ENCODE measurements at regions not wholly inside any gene's neighbourhood (a gene's known extent, or its start where the extent isn't known, plus 50 kb on each side); places are given as distances from the start of the nearest gene placed in this dataset.

GRCh38 chr4:116925900-116926457 is 159.4 kb downstream of the TRAM1L1 start:
- peak overlapping the region; percentile 31 for H3K4me3 ChIP-seq (ENCODE audit: low read depth, low read length)
- POLR2A ChIA-PET: no interaction called here
- CTCF ChIA-PET: no interaction called here

DNA sequence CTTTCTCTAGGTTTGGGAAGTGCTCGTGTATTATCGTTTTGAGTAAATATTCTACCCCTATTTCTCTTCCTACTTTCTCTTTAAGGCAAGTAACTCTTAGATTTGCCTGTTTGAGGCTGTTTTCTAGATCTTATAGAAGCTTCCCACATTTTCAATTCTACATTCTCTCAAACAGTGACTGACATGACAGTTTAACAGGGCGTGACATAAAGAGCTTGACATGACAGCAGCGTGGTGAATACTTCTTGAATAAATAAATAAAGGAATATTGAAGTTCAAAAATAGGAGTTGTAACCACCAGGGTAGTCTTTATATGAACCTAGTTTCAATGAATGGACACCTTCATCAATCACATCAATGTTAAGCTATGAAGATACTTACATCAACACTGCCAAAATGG is 162.0 kb downstream of the TRAM1L1 start:
- Histone ChIP-seq H3K9me3 (ENCODE audit: control insufficient read depth, insufficient read depth, low read depth, low read length) (no peaks in the 10 kb centered on the region), H3K4me3 (ENCODE audit: low read depth, low read length) (no peak overlapping the region), H3K4me1 (ENCODE audit: control insufficient read depth, insufficient read depth, low read length) (no peaks in the 10 kb centered on the region), H3K27ac (ENCODE audit: extremely low read depth, low read depth, low read length) (no peak overlapping the region), H3K36me3 (ENCODE audit: control insufficient read depth in 2 of 2, insufficient read depth in 1 of 2, low read length in 2 of 2) (no peaks in the 10 kb centered on the region)
- ChIA-PET CTCF (no interaction called here), POLR2A (no interaction called here)
- TF ChIP-seq ZNF629 (tag by site-specific recombination; IDR thresholded peaks at IDR 0.05) (no peak), ZNF514 (tag by site-specific recombination; IDR thresholded peaks at IDR 0.05) (no peak), ZNF350 (tag by site-specific recombination; IDR thresholded peaks at IDR 0.05) (no peak)
- TF ChIP-seq, protein P1, sequence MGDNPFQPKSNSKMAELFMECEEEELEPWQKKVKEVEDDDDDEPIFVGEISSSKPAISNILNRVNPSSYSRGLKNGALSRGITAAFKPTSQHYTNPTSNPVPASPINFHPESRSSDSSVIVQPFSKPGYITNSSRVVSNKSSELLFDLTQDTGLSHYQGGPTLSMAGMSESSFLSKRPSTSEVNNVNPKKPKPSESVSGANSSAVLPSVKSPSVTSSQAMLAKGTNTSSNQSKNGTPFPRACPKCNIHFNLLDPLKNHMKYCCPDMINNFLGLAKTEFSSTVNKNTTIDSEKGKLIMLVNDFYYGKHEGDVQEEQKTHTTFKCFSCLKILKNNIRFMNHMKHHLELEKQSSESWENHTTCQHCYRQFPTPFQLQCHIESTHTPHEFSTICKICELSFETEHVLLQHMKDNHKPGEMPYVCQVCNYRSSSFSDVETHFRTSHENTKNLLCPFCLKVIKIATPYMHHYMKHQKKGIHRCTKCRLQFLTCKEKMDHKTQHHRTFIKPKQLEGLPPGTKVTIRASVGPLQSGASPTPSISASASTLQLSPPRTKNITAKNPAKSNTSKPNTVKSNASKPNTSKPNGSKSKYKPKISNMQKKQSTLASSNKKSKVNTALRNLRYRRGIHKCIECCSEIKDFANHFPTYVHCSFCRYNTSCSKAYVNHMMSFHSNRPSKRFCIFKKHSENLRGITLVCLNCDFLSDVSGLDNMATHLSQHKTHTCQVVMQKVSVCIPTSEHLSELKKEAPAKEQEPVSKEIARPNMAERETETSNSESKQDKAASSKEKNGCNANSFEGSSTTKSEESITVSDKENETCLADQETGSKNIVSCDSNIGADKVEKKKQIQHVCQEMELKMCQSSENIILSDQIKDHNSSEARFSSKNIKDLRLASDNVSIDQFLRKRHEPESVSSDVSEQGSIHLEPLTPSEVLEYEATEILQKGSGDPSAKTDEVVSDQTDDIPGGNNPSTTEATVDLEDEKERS (tag by site-specific recombination; IDR thresholded peaks at IDR 0.05): no peak
- TF ChIP-seq, protein P2, sequence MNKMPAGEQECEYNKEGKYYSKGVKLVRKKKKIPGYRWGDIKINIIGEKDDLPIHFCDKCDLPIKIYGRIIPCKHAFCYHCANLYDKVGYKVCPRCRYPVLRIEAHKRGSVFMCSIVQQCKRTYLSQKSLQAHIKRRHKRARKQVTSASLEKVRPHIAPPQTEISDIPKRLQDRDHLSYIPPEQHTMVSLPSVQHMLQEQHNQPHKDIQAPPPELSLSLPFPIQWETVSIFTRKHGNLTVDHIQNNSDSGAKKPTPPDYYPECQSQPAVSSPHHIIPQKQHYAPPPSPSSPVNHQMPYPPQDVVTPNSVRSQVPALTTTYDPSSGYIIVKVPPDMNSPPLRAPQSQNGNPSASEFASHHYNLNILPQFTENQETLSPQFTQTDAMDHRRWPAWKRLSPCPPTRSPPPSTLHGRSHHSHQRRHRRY (tag by site-specific recombination; IDR thresholded peaks at IDR 0.05): no peak

More at GRCh38 chr4:116925900-116926457, 159.4 kb downstream of the TRAM1L1 start:
- no peaks in the 10 kb centered on the region for H3K9me3 ChIP-seq (ENCODE audit: control insufficient read depth, insufficient read depth, low read depth, low read length)
- H3K36me3 ChIP-seq (ENCODE audit: control insufficient read depth in 2 of 2, insufficient read depth in 1 of 2, low read length in 2 of 2): no peaks in the 10 kb centered on the region
- no peaks in the 10 kb centered on the region for H3K4me1 ChIP-seq (ENCODE audit: control insufficient read depth, insufficient read depth, low read length)
- H3K27ac ChIP-seq (ENCODE audit: extremely low read depth, low read depth, low read length): no peak overlapping the region
- TF ChIP-seq, protein P3, sequence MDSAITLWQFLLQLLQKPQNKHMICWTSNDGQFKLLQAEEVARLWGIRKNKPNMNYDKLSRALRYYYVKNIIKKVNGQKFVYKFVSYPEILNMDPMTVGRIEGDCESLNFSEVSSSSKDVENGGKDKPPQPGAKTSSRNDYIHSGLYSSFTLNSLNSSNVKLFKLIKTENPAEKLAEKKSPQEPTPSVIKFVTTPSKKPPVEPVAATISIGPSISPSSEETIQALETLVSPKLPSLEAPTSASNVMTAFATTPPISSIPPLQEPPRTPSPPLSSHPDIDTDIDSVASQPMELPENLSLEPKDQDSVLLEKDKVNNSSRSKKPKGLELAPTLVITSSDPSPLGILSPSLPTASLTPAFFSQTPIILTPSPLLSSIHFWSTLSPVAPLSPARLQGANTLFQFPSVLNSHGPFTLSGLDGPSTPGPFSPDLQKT (IDR thresholded peaks at IDR 0.05; ENCODE audit: borderline replicate concordance, low read depth, low read length): no peak
- no peak for TF ChIP-seq ZNF433 (tag by site-specific recombination; IDR thresholded peaks at IDR 0.05; ENCODE audit: low read depth)
- no peak for TF ChIP-seq KLF9 (tag by site-specific recombination; IDR thresholded peaks at IDR 0.05; ENCODE audit: low read depth)
- TF ChIP-seq ZBTB7A (tag by site-specific recombination; IDR thresholded peaks at IDR 0.05; ENCODE audit: low read depth): no peak
- TF ChIP-seq ZNF112 (tag by site-specific recombination; IDR thresholded peaks at IDR 0.05): no peak
- no peak for TF ChIP-seq ZNF426 (tag by site-specific recombination; IDR thresholded peaks at IDR 0.05)
- TF ChIP-seq, protein P4, sequence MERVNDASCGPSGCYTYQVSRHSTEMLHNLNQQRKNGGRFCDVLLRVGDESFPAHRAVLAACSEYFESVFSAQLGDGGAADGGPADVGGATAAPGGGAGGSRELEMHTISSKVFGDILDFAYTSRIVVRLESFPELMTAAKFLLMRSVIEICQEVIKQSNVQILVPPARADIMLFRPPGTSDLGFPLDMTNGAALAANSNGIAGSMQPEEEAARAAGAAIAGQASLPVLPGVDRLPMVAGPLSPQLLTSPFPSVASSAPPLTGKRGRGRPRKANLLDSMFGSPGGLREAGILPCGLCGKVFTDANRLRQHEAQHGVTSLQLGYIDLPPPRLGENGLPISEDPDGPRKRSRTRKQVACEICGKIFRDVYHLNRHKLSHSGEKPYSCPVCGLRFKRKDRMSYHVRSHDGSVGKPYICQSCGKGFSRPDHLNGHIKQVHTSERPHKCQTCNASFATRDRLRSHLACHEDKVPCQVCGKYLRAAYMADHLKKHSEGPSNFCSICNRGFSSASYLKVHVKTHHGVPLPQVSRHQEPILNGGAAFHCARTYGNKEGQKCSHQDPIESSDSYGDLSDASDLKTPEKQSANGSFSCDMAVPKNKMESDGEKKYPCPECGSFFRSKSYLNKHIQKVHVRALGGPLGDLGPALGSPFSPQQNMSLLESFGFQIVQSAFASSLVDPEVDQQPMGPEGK (tag by site-specific recombination; IDR thresholded peaks at IDR 0.05): no peak
- TF ChIP-seq KLF16 (tag by site-specific recombination; IDR thresholded peaks at IDR 0.05): no peak
- TF ChIP-seq, protein P5, sequence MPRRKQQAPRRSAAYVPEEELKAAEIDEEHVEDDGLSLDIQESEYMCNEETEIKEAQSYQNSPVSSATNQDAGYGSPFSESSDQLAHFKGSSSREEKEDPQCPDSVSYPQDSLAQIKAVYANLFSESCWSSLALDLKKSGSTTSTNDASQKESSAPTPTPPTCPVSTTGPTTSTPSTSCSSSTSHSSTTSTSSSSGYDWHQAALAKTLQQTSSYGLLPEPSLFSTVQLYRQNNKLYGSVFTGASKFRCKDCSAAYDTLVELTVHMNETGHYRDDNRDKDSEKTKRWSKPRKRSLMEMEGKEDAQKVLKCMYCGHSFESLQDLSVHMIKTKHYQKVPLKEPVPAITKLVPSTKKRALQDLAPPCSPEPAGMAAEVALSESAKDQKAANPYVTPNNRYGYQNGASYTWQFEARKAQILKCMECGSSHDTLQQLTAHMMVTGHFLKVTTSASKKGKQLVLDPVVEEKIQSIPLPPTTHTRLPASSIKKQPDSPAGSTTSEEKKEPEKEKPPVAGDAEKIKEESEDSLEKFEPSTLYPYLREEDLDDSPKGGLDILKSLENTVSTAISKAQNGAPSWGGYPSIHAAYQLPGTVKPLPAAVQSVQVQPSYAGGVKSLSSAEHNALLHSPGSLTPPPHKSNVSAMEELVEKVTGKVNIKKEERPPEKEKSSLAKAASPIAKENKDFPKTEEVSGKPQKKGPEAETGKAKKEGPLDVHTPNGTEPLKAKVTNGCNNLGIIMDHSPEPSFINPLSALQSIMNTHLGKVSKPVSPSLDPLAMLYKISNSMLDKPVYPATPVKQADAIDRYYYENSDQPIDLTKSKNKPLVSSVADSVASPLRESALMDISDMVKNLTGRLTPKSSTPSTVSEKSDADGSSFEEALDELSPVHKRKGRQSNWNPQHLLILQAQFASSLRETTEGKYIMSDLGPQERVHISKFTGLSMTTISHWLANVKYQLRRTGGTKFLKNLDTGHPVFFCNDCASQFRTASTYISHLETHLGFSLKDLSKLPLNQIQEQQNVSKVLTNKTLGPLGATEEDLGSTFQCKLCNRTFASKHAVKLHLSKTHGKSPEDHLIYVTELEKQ (tag by site-specific recombination; IDR thresholded peaks at IDR 0.05; ENCODE audit: borderline replicate concordance): no peak
- TF ChIP-seq ZIC2 (tag by site-specific recombination; IDR thresholded peaks at IDR 0.05): no peak
- no peak for TF ChIP-seq ZNF404 (tag by site-specific recombination; IDR thresholded peaks at IDR 0.05)
- TF ChIP-seq ZNF239 (tag by site-specific recombination; IDR thresholded peaks at IDR 0.05): no peak
- no peak for TF ChIP-seq ZNF169 (tag by site-specific recombination; IDR thresholded peaks at IDR 0.05)
